ENCODE measurements at regions not wholly inside any gene's neighbourhood (a gene's known extent, or its start where the extent isn't known, plus 50 kb on each side); places are given as distances from the start of the nearest gene placed in this dataset.

GRCh38 chr1:218715961-218716669 lies 371.0 kb downstream of the TGFB2 start:
- Histone ChIP-seq H3K4me3 (ENCODE audit: low read depth, low read length) (no peak overlapping the region), H3K27me3 (ENCODE audit: control insufficient read depth, insufficient read depth, low read length) (no peaks in the 10 kb centered on the region), H3K9me3 (ENCODE audit: control insufficient read depth in 2 of 2, low read length in 2 of 2) (no peaks in the 10 kb centered on the region), H3K4me1 (ENCODE audit: control insufficient read depth, insufficient read depth, low read length, poor library complexity, severe bottlenecking) (no peaks in the 10 kb centered on the region), H3K27ac (ENCODE audit: insufficient read depth, low read length, poor library complexity, severe bottlenecking) (no peak overlapping the region), H3K36me3 (ENCODE audit: control insufficient read depth, insufficient read depth, low read length) (no peaks in the 10 kb centered on the region)
- Mint-ChIP-seq H3K4me1 (no peaks in the 10 kb centered on the region), H3K9me3 (peaks cover 0 to 11% (median 4%) of the 10 kb centered on the region in 7 donors), H3K27me3 (no peaks in the 10 kb centered on the region), H3K4me3 (no peak overlapping the region), H3K36me3 (no peaks in the 10 kb centered on the region), H3K27ac (no peak overlapping the region)
- ATAC-seq (ENCODE audit: low read depth in 2 of 2) (no peak), DNase-seq (no peak)

- ATAC-seq (ENCODE audit: low read depth in 2 of 2) = no peak
- Mint-ChIP-seq H3K27ac (no peak overlapping the region), H3K4me3 (no peak overlapping the region), H3K9me3 (peaks cover 0 to 7% (median 4%) of the 10 kb centered on the region in 7 donors), H3K4me1 (no peaks in the 10 kb centered on the region), H3K27me3 (no peaks in the 10 kb centered on the region), H3K36me3 (no peaks in the 10 kb centered on the region)
- Histone ChIP-seq H3K4me1 (ENCODE audit: control insufficient read depth, insufficient read depth, low read length, poor library complexity, severe bottlenecking) (no peaks in the 10 kb centered on the region), H3K27me3 (ENCODE audit: control insufficient read depth, insufficient read depth, low read length) (no peaks in the 10 kb centered on the region), H3K4me3 (ENCODE audit: low read depth, low read length) (no peak overlapping the region), H3K9me3 (ENCODE audit: control insufficient read depth in 2 of 2, low read length in 2 of 2) (no peaks in the 10 kb centered on the region), H3K36me3 (ENCODE audit: control insufficient read depth, insufficient read depth, low read length) (no peaks in the 10 kb centered on the region), H3K27ac (ENCODE audit: insufficient read depth, low read length, poor library complexity, severe bottlenecking) (no peak overlapping the region)
- DNase-seq = no peak
These were observed 372.4 kb downstream of the TGFB2 start for GRCh38 chr1:218717575-218717974.

- H3K4me1 Mint-ChIP-seq = no peaks in the 10 kb centered on the region
- Histone ChIP-seq H3K4me1 (ENCODE audit: control insufficient read depth, insufficient read depth, low read length, poor library complexity, severe bottlenecking) (no peaks in the 10 kb centered on the region), H3K27ac (ENCODE audit: insufficient read depth, low read length, poor library complexity, severe bottlenecking) (no peak overlapping the region), H3K36me3 (ENCODE audit: control insufficient read depth, insufficient read depth, low read length) (no peaks in the 10 kb centered on the region), H3K9me3 (ENCODE audit: control insufficient read depth in 2 of 2, low read length in 2 of 2) (no peaks in the 10 kb centered on the region), H3K4me3 (ENCODE audit: low read depth, low read length) (no peak overlapping the region), H3K27me3 (ENCODE audit: control insufficient read depth, insufficient read depth, low read length) (no peaks in the 10 kb centered on the region)
- no peaks in the 10 kb centered on the region for H3K36me3 Mint-ChIP-seq
- no peak overlapping the region for H3K4me3 Mint-ChIP-seq
- no peak for DNase-seq
- H3K27me3 Mint-ChIP-seq = no peaks in the 10 kb centered on the region
- ATAC-seq (ENCODE audit: low read depth in 2 of 2) = no peak
- H3K9me3 Mint-ChIP-seq = peaks cover 0 to 7% (median 4%) of the 10 kb centered on the region in 7 donors
- no peak overlapping the region for H3K27ac Mint-ChIP-seq
These were observed 373.1 kb downstream of the TGFB2 start for GRCh38 chr1:218718206-218718605.

GRCh38 chr1:218718977-218719376 lies 373.8 kb downstream of the TGFB2 start:
- Mint-ChIP-seq H3K4me1 (no peaks in the 10 kb centered on the region), H3K36me3 (no peaks in the 10 kb centered on the region)
- no peak overlapping the region for H3K27ac ChIP-seq (ENCODE audit: insufficient read depth, low read length, poor library complexity, severe bottlenecking)

GRCh38 chr1:218728898-218729565 lies 383.9 kb downstream of the TGFB2 start:
- H3K27ac Mint-ChIP-seq = no peak overlapping the region
- no peaks in the 10 kb centered on the region for H3K27me3 Mint-ChIP-seq
- Histone ChIP-seq H3K4me3 (ENCODE audit: low read depth, low read length) (no peak overlapping the region), H3K36me3 (ENCODE audit: control insufficient read depth, insufficient read depth, low read length) (no peaks in the 10 kb centered on the region), H3K27ac (ENCODE audit: insufficient read depth, low read length, poor library complexity, severe bottlenecking) (no peak overlapping the region), H3K4me1 (ENCODE audit: control insufficient read depth, insufficient read depth, low read length, poor library complexity, severe bottlenecking) (no peaks in the 10 kb centered on the region), H3K27me3 (ENCODE audit: control insufficient read depth, insufficient read depth, low read length) (no peaks in the 10 kb centered on the region), H3K9me3 (ENCODE audit: control insufficient read depth in 2 of 2, low read length in 2 of 2) (no peaks in the 10 kb centered on the region)
- no peaks in the 10 kb centered on the region for H3K4me1 Mint-ChIP-seq
- no peaks in the 10 kb centered on the region for H3K36me3 Mint-ChIP-seq
- peaks cover 0 to 3% (median 1%) of the 10 kb centered on the region in 7 donors for H3K9me3 Mint-ChIP-seq
- no peak for DNase-seq
- ATAC-seq (ENCODE audit: low read depth in 2 of 2) = no peak
- no peak overlapping the region for H3K4me3 Mint-ChIP-seq

More at GRCh38 chr1:218718977-218719376, 373.8 kb downstream of the TGFB2 start:
- no peak for DNase-seq
- no peaks in the 10 kb centered on the region for H3K27me3 Mint-ChIP-seq
- H3K36me3 ChIP-seq (ENCODE audit: control insufficient read depth, insufficient read depth, low read length) = no peaks in the 10 kb centered on the region
- H3K27ac Mint-ChIP-seq = no peak overlapping the region
- no peak overlapping the region for H3K4me3 ChIP-seq (ENCODE audit: low read depth, low read length)
- H3K9me3 ChIP-seq (ENCODE audit: control insufficient read depth in 2 of 2, low read length in 2 of 2) = no peaks in the 10 kb centered on the region
- H3K27me3 ChIP-seq (ENCODE audit: control insufficient read depth, insufficient read depth, low read length) = no peaks in the 10 kb centered on the region
- peaks cover 0 to 7% (median 4%) of the 10 kb centered on the region in 7 donors for H3K9me3 Mint-ChIP-seq
- no peak overlapping the region for H3K4me3 Mint-ChIP-seq
- ATAC-seq (ENCODE audit: low read depth in 2 of 2) = no peak
- H3K4me1 ChIP-seq (ENCODE audit: control insufficient read depth, insufficient read depth, low read length, poor library complexity, severe bottlenecking) = no peaks in the 10 kb centered on the region

GRCh38 chr1:218735436-218736032 lies 390.4 kb downstream of the TGFB2 start:
- H3K27me3 Mint-ChIP-seq = no peaks in the 10 kb centered on the region
- H3K4me3 Mint-ChIP-seq = no peak overlapping the region
- ATAC-seq (ENCODE audit: low read depth in 2 of 2) = no peak

GRCh38 chr1:218739426-218739825 lies 394.3 kb downstream of the TGFB2 start:
- H3K36me3 ChIP-seq (ENCODE audit: control insufficient read depth, insufficient read depth, low read length) = no peaks in the 10 kb centered on the region
- no peaks in the 10 kb centered on the region for H3K9me3 ChIP-seq (ENCODE audit: control insufficient read depth in 2 of 2, low read length in 2 of 2)
- DNase-seq = no peak
- ATAC-seq (ENCODE audit: low read depth in 2 of 2) = no peak
- H3K4me3 ChIP-seq (ENCODE audit: low read depth, low read length) = no peak overlapping the region
- no peak overlapping the region for H3K27ac ChIP-seq (ENCODE audit: insufficient read depth, low read length, poor library complexity, severe bottlenecking)
- H3K4me1 Mint-ChIP-seq = no peaks in the 10 kb centered on the region
- H3K4me1 ChIP-seq (ENCODE audit: control insufficient read depth, insufficient read depth, low read length, poor library complexity, severe bottlenecking) = no peaks in the 10 kb centered on the region
- H3K27me3 Mint-ChIP-seq = no peaks in the 10 kb centered on the region
- H3K4me3 Mint-ChIP-seq = no peak overlapping the region
- H3K9me3 Mint-ChIP-seq = peaks cover 0 to 17% (median 1%) of the 10 kb centered on the region in 7 donors
- H3K27me3 ChIP-seq (ENCODE audit: control insufficient read depth, insufficient read depth, low read length) = no peaks in the 10 kb centered on the region
- H3K36me3 Mint-ChIP-seq = no peaks in the 10 kb centered on the region
- no peak overlapping the region for H3K27ac Mint-ChIP-seq

More at GRCh38 chr1:218735436-218736032, 390.4 kb downstream of the TGFB2 start:
- Histone ChIP-seq H3K27me3 (ENCODE audit: control insufficient read depth, insufficient read depth, low read length) (no peaks in the 10 kb centered on the region), H3K4me1 (ENCODE audit: control insufficient read depth, insufficient read depth, low read length, poor library complexity, severe bottlenecking) (no peaks in the 10 kb centered on the region), H3K36me3 (ENCODE audit: control insufficient read depth, insufficient read depth, low read length) (no peaks in the 10 kb centered on the region), H3K4me3 (ENCODE audit: low read depth, low read length) (no peak overlapping the region), H3K27ac (ENCODE audit: insufficient read depth, low read length, poor library complexity, severe bottlenecking) (no peak overlapping the region), H3K9me3 (ENCODE audit: control insufficient read depth in 2 of 2, low read length in 2 of 2) (no peaks in the 10 kb centered on the region)
- no peak overlapping the region for H3K27ac Mint-ChIP-seq
- peaks cover 0 to 3% (median 0%) of the 10 kb centered on the region in 7 donors for H3K9me3 Mint-ChIP-seq
- no peak for DNase-seq
- no peaks in the 10 kb centered on the region for H3K4me1 Mint-ChIP-seq
- no peaks in the 10 kb centered on the region for H3K36me3 Mint-ChIP-seq
